ENCODE measurements at regions not wholly inside any gene's neighbourhood (a gene's known extent, or its start where the extent isn't known, plus 50 kb on each side); places are given as distances from the start of the nearest gene placed in this dataset.
"Not testable (repeated sequence)": the region's sequence is repeated elsewhere in the genome, so short reads cannot be mapped to it uniquely, and the experiment has no call there.

GRCh38 chr13:21234526-21234925 lies 58.1 kb downstream of the MRPL57 start:
- no peak overlapping the region for H3K4me3 ChIP-seq (ENCODE audit: low read depth, low read length)
- no peak for TF ChIP-seq CTCF (IDR thresholded peaks at IDR 0.05; ENCODE audit: borderline replicate concordance, insufficient read depth, low read depth, low read length)

- no peak for TF ChIP-seq CTCF (IDR thresholded peaks at IDR 0.05; ENCODE audit: borderline replicate concordance, insufficient read depth, low read depth, low read length)
These were observed 58.7 kb downstream of the MRPL57 start for GRCh38 chr13:21235174-21235573.

GRCh38 chr13:21237081-21237480 lies 60.6 kb downstream of the MRPL57 start:
- H3K4me3 ChIP-seq (ENCODE audit: low read depth, low read length), result no peak overlapping the region
- TF ChIP-seq CTCF (IDR thresholded peaks at IDR 0.05; ENCODE audit: borderline replicate concordance, insufficient read depth, low read depth, low read length), result no peak

More at GRCh38 chr13:21235174-21235573, 58.7 kb downstream of the MRPL57 start:
- no peak overlapping the region for H3K4me3 ChIP-seq (ENCODE audit: low read depth, low read length)

GRCh38 chr13:21238267-21238666 lies 61.8 kb downstream of the MRPL57 start:
- H3K4me3 ChIP-seq (ENCODE audit: low read depth, low read length), result no peak overlapping the region
- no peak for TF ChIP-seq CTCF (IDR thresholded peaks at IDR 0.05; ENCODE audit: borderline replicate concordance, insufficient read depth, low read depth, low read length)

GRCh38 chr13:21240586-21240985 lies 64.1 kb downstream of the MRPL57 start:
- no peak for TF ChIP-seq CTCF (IDR thresholded peaks at IDR 0.05; ENCODE audit: borderline replicate concordance, insufficient read depth, low read depth, low read length)
- no peak overlapping the region for H3K4me3 ChIP-seq (ENCODE audit: low read depth, low read length)

- TF ChIP-seq CTCF (IDR thresholded peaks at IDR 0.05; ENCODE audit: borderline replicate concordance, insufficient read depth, low read depth, low read length), result no peak
- H3K4me3 ChIP-seq (ENCODE audit: low read depth, low read length), result no peak overlapping the region
These were observed 65.8 kb downstream of the MRPL57 start for GRCh38 chr13:21242236-21242635.

GRCh38 chr13:21243045-21243897 lies 66.8 kb downstream of the MRPL57 start:
- TF ChIP-seq CTCF (IDR thresholded peaks at IDR 0.05; ENCODE audit: borderline replicate concordance, insufficient read depth, low read depth, low read length), result no peak
- no peak overlapping the region for H3K4me3 ChIP-seq (ENCODE audit: low read depth, low read length)

GRCh38 chr13:21243898-21244184 lies 67.4 kb downstream of the MRPL57 start:
- H3K4me3 ChIP-seq (ENCODE audit: low read depth, low read length), result not testable (repeated sequence)
